SH-SY5Y (cell line): ENCODE measurements at regions not wholly inside any gene's neighbourhood (a gene's known extent, or its start where the extent isn't known, plus 50 kb on each side); places are given as distances from the start of the nearest gene placed in this dataset.

ENCODE experiments used
- GATA2 ChIP-seq: IDR thresholded peaks from 2 replicates; pipeline ENCODE4 v1.6.1; 2011; ENCODE audit warnings: mild to moderate bottlenecking, low read depth, low read length
- GATA3 ChIP-seq: IDR thresholded peaks from 2 replicates; pipeline ENCODE4 v1.6.1; 2011; ENCODE audit warnings: low read depth, mild to moderate bottlenecking, low read length, moderate library complexity

DNA sequence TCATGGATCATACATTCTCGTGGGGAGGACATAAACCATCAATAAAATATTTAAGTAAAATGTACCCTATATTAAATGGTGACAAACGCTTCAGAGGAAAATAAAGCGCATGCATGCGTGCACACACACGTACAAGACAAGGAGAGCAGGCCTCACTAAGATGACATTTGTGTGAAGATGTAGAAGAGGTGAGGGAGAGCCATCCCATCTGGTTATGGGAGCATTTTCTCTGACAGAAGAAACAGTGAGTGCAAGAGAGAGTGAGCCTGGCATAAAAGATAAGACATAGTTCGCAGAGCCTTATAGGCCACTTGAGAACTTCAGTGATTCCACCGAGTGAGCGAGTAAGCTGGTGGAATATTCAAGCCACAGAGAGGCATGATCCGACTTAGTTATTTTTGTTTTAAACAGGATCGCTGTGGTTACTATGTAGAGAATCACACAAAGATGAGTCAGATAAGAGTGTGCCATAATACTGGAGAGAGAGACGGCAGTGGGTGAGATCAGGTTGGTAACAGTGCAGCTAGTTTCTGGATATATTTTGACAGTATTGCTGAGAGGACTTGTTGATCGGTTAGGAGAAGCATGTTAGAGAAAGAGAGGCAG is 624.2 kb downstream of the PLPP3 start:
- TF ChIP-seq GATA3 (no peak), GATA2 (peak; percentile 16; the same call in 1 of the 2 replicates)
